ENCODE measurements at regions not wholly inside any gene's neighbourhood (a gene's known extent, or its start where the extent isn't known, plus 50 kb on each side); places are given as distances from the start of the nearest gene placed in this dataset.

DNA sequence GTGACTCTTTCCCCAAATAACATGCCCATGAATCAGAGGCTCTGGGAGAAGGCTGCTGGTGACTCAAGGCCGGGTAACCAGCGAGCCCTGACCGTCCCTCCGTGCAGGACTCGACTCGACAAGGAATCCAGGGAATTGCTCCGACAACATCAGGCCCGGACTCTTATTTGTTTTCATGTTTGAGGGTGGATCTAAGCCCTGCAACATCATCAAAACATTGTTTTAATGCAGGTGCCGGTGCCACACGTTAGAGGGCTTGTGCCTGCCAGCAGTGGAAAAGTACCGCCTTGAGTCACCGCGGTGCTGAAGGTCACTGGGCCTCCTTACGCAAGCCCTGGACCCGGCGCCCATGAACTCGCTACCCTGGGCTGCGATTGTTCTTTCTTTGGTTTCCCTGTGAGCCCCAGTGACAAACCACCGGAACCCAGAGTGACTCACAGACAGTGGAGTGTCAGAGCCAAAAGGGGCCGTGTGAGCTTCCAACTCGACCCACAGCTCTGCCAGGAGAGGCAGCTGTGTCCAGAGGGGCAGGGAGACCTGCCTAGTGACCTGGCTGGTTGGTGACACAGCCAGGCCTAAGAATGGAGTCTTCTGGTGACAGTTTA lies 139.4 kb upstream of the SHH start (continued):
- TF ChIP-seq HMG20B (CRISPR knock-in tag; conservative IDR thresholded peaks at IDR 0.05) (peak; percentile 78), ZNF83 (CRISPR knock-in tag; IDR thresholded peaks at IDR 0.05; ENCODE audit: borderline replicate concordance) (no peak), NONO (IDR thresholded peaks at IDR 0.05) (no peak), NONO (CRISPR knock-in tag; conservative IDR thresholded peaks at IDR 0.05) (peak; percentile 81), ZSCAN20 (CRISPR knock-in tag; IDR thresholded peaks at IDR 0.05; ENCODE audit: borderline replicate concordance) (0 out of 2 replicates have a peak, but pooled peaks have one; percentile 63), TEAD2 (CRISPR knock-in tag; IDR thresholded peaks at IDR 0.05) (no peak), KMT2B (CRISPR knock-in tag; IDR thresholded peaks at IDR 0.05) (peak; percentile 25; the same call in 1 of the 2 replicates), SMYD3 (CRISPR knock-in tag; IDR thresholded peaks at IDR 0.05) (0 out of 2 replicates have a peak, but pooled peaks have one; percentile 50), ZNF589 (CRISPR knock-in tag; conservative IDR thresholded peaks at IDR 0.05) (peak; percentile 58; the same call in 1 of the 2 replicates), TCF7L2 (IDR thresholded peaks at IDR 0.05; ENCODE audit: low read depth, low read length) (no peak), SYNCRIP (IDR thresholded peaks at IDR 0.05; ENCODE audit: insufficient read depth, low read depth, low read length) (no peak), ATM (IDR thresholded peaks at IDR 0.05; ENCODE audit: borderline replicate concordance) (peak; percentile 29; the same call in 1 of the 2 replicates), SATB2 (CRISPR knock-in tag; IDR thresholded peaks at IDR 0.05) (no peak; the same call in 1 of the 2 replicates), ZSCAN31 (CRISPR knock-in tag; IDR thresholded peaks at IDR 0.05; ENCODE audit: low read depth) (peak; percentile 85; the same call in 1 of the 2 replicates), SALL1 (CRISPR knock-in tag; IDR thresholded peaks at IDR 0.05) (peak; percentile 95), MED13 (CRISPR knock-in tag; IDR thresholded peaks at IDR 0.05) (peak; percentile 90), RARG (CRISPR knock-in tag; IDR thresholded peaks at IDR 0.05; ENCODE audit: low read depth) (no peak), NR1H2 (CRISPR knock-in tag; IDR thresholded peaks at IDR 0.05; ENCODE audit: borderline replicate concordance, low read depth) (no peak), ZNF598 (CRISPR knock-in tag; IDR thresholded peaks at IDR 0.05; ENCODE audit: borderline replicate concordance) (no peak), HMG20A (CRISPR knock-in tag; IDR thresholded peaks at IDR 0.05; ENCODE audit: borderline replicate concordance) (peak; percentile 84), ZKSCAN1 (IDR thresholded peaks at IDR 0.05; ENCODE audit: low read length) (peak; percentile 52), ZC3H4 (CRISPR knock-in tag; IDR thresholded peaks at IDR 0.05; ENCODE audit: borderline replicate concordance) (no peak), MTF1 (CRISPR knock-in tag; IDR thresholded peaks at IDR 0.05) (no peak; the same call in 1 of the 2 replicates), ZNF34 (CRISPR knock-in tag; IDR thresholded peaks at IDR 0.05; ENCODE audit: borderline replicate concordance) (0 out of 2 replicates have a peak, but pooled peaks have one; percentile 23)
- TF ChIP-seq, protein P1, sequence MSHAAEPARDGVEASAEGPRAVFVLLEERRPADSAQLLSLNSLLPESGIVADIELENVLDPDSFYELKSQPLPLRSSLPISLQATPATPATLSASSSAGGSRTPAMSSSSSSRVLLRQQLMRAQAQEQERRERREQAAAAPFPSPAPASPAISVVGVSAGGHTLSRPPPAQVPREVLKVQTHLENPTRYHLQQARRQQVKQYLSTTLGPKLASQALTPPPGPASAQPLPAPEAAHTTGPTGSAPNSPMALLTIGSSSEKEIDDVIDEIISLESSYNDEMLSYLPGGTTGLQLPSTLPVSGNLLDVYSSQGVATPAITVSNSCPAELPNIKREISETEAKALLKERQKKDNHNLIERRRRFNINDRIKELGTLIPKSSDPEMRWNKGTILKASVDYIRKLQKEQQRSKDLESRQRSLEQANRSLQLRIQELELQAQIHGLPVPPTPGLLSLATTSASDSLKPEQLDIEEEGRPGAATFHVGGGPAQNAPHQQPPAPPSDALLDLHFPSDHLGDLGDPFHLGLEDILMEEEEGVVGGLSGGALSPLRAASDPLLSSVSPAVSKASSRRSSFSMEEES (CRISPR knock-in tag; IDR thresholded peaks at IDR 0.05): peak; percentile 50; the same call in 1 of the 2 replicates
- TF ChIP-seq, protein P2, sequence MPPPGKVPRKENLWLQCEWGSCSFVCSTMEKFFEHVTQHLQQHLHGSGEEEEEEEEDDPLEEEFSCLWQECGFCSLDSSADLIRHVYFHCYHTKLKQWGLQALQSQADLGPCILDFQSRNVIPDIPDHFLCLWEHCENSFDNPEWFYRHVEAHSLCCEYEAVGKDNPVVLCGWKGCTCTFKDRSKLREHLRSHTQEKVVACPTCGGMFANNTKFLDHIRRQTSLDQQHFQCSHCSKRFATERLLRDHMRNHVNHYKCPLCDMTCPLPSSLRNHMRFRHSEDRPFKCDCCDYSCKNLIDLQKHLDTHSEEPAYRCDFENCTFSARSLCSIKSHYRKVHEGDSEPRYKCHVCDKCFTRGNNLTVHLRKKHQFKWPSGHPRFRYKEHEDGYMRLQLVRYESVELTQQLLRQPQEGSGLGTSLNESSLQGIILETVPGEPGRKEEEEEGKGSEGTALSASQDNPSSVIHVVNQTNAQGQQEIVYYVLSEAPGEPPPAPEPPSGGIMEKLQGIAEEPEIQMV (CRISPR knock-in tag; IDR thresholded peaks at IDR 0.05; ENCODE audit: low read depth): peak; percentile 58; the same call in 1 of the 2 replicates

All from HepG2 (cell line).